ENCODE measurements at regions not wholly inside any gene's neighbourhood (a gene's known extent, or its start where the extent isn't known, plus 50 kb on each side); places are given as distances from the start of the nearest gene placed in this dataset.

DNA sequence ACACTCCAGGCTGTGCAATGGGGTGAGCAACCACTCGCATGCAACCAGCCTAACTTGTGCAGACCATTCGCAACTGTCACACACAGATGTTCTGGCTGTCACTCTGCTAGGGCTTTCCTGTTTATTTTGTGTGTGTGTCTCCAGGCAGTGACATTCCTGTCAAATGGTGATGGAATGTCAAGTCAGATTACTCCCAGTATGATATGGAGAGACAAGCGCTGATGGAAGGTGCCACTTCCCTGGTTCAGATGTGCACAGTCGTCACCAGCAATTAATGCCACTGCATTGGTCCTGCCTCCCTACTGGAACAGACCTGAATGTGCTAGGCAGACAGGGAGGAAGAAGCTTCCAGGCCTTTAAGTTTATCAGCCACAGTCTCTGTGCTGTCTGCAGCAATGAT, 442.4 kb upstream of the ISX start:
- TF ChIP-seq, protein P1, sequence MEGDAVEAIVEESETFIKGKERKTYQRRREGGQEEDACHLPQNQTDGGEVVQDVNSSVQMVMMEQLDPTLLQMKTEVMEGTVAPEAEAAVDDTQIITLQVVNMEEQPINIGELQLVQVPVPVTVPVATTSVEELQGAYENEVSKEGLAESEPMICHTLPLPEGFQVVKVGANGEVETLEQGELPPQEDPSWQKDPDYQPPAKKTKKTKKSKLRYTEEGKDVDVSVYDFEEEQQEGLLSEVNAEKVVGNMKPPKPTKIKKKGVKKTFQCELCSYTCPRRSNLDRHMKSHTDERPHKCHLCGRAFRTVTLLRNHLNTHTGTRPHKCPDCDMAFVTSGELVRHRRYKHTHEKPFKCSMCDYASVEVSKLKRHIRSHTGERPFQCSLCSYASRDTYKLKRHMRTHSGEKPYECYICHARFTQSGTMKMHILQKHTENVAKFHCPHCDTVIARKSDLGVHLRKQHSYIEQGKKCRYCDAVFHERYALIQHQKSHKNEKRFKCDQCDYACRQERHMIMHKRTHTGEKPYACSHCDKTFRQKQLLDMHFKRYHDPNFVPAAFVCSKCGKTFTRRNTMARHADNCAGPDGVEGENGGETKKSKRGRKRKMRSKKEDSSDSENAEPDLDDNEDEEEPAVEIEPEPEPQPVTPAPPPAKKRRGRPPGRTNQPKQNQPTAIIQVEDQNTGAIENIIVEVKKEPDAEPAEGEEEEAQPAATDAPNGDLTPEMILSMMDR (IDR thresholded peaks at IDR 0.05), result no peak
- TF ChIP-seq POLR2A (IDR thresholded peaks at IDR 0.05), result no peak
